Neural crest cell (in vitro differentiated cells): ENCODE measurements at regions not wholly inside any gene's neighbourhood (a gene's known extent, or its start where the extent isn't known, plus 50 kb on each side); places are given as distances from the start of the nearest gene placed in this dataset.

Experiments
- DNase-seq: peaks from one replicate; pipeline ENCODE4 v3.0.0; 2021; ENCODE audit warnings: low read depth, mixed read lengths, low spot score
- H3K27ac Mint-ChIP-seq: one replicate; pipeline ENCODE4 v1.8.0; 2021; ENCODE audit warnings: mild to moderate bottlenecking, mixed read lengths; ENCODE audit not compliant: unreplicated experiment
- H3K27me3 Mint-ChIP-seq: 2 replicates; pipeline ENCODE4 v1.8.0; 2021; ENCODE audit warnings: low read depth, mild to moderate bottlenecking, mixed read lengths
- H3K36me3 Mint-ChIP-seq: 2 replicates; pipeline ENCODE4 v1.8.0; 2021; ENCODE audit warnings: low read depth, mild to moderate bottlenecking, mixed read lengths
- H3K4me1 Mint-ChIP-seq: 2 replicates; pipeline ENCODE4 v1.8.0; 2021; ENCODE audit warnings: mixed read lengths
- H3K4me3 Mint-ChIP-seq: one replicate; pipeline ENCODE4 v1.8.0; 2021; ENCODE audit warnings: mild to moderate bottlenecking, mixed read lengths
- H3K9me3 Mint-ChIP-seq: 2 replicates; pipeline ENCODE4 v1.8.0; 2021; ENCODE audit warnings: mixed read lengths
- TF ChIP-seq, protein P1 (sequence below): fragments of 200-600 bp; sonication (generic); conservative IDR thresholded peaks from 2 replicates; pipeline ENCODE4 v1.5.0; 2021; ENCODE audit warnings: antibody characterized with exemption, mild to moderate bottlenecking

DNA sequence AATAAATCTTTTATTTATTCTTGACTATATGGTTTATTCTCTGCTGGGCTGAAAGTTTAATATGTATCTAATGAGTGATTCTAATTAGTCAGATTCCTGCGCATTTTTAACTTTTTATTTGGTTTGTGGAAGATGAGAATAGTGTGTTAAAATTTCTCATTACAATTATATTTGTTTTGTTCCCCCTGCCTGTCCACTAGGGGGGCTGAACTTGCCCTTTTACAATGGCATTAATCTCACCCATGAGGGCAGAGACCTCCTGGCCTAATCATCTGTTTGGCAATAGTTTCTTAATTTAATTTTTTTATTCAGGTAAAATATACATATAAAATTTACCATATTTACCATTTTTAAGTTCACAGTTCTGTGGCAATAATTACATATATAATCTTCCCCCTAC, 278.5 kb upstream of the NPY start:
- Mint-ChIP-seq H3K4me1 (peaks cover 6% of the 10 kb centered on the region), H3K4me3 (no peak overlapping the region), H3K9me3 (no peaks in the 10 kb centered on the region), H3K27me3 (no peaks in the 10 kb centered on the region), H3K27ac (no peak overlapping the region), H3K36me3 (peaks cover 2% of the 10 kb centered on the region)
- TF ChIP-seq, protein P1, sequence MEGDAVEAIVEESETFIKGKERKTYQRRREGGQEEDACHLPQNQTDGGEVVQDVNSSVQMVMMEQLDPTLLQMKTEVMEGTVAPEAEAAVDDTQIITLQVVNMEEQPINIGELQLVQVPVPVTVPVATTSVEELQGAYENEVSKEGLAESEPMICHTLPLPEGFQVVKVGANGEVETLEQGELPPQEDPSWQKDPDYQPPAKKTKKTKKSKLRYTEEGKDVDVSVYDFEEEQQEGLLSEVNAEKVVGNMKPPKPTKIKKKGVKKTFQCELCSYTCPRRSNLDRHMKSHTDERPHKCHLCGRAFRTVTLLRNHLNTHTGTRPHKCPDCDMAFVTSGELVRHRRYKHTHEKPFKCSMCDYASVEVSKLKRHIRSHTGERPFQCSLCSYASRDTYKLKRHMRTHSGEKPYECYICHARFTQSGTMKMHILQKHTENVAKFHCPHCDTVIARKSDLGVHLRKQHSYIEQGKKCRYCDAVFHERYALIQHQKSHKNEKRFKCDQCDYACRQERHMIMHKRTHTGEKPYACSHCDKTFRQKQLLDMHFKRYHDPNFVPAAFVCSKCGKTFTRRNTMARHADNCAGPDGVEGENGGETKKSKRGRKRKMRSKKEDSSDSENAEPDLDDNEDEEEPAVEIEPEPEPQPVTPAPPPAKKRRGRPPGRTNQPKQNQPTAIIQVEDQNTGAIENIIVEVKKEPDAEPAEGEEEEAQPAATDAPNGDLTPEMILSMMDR, result peak; percentile 33
- no peak for DNase-seq

DNA sequence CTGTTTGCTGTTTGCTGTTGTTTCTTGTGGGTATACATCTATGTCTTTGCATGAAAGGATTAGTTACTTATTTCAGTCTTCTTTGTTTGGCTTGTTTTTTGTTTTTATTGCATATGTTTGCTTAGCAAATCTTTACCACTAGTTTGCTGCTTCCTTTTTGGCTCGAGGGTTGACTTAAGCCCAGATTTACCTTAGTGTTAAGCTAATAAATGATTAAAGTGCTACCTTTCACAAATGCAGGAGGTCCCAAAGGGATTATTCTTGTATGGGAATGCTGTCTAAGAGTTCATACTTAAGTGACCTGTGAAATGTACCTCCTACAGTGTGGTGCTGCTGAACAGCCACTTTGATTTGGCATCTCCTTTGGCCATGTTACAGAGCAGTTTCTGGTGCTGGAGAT, 273.5 kb upstream of the NPY start:
- peaks cover 9% of the 10 kb centered on the region for H3K9me3 Mint-ChIP-seq
- H3K36me3 Mint-ChIP-seq, result peaks cover 7% of the 10 kb centered on the region
- H3K4me3 Mint-ChIP-seq, result no peak overlapping the region
- no peak overlapping the region for H3K27ac Mint-ChIP-seq
- no peak for DNase-seq
- peaks cover 6% of the 10 kb centered on the region for H3K4me1 Mint-ChIP-seq
- H3K27me3 Mint-ChIP-seq, result no peaks in the 10 kb centered on the region
- TF ChIP-seq, protein P1, result no peak

DNA sequence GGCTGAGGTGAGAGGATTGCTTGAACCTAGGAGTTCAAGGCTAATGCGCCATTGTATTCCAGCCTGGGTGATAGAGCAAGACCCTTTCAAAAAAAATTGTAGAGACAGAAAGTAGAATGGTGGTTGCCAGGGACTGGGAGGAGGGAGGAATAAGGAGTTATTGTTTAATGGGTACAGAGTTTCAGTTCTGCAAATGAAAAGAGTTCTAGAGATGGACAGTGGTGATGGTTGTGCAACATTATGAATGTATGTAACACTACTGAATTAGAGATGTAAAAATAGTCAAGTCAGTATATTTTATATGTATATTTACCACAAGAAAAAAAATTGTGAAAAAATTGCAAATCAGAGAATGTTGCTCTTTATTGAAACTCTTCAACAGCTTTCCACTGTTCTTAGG, 266.5 kb upstream of the NPY start:
- Mint-ChIP-seq H3K4me1 (peaks cover 11% of the 10 kb centered on the region), H3K27me3 (no peaks in the 10 kb centered on the region), H3K36me3 (peaks cover 5% of the 10 kb centered on the region), H3K27ac (no peak overlapping the region), H3K9me3 (peaks cover 6% of the 10 kb centered on the region), H3K4me3 (no peak overlapping the region)
- TF ChIP-seq, protein P1, result no peak
- DNase-seq, result no peak

DNA sequence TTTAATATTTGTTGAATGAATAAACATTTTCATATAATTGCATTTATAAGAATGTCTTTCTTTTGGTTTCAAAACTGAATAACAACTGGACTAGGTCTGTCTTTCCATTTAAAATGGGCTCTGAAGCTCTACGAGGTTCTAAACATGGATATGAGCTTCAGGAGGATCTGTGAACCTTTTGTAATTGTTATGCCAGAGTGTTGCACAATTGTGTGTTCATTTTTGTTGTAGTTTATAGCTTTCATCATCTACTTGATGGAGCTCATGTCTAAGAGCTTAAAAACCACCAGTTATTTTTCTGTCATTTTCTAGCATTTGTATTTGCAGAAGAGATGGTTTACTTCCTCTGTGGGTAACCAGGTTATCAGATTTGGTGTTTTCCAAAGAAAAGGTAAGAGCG, 265.7 kb upstream of the NPY start:
- no peaks in the 10 kb centered on the region for H3K27me3 Mint-ChIP-seq
- no peaks in the 10 kb centered on the region for H3K9me3 Mint-ChIP-seq
- no peak overlapping the region for H3K4me3 Mint-ChIP-seq
- no peak for DNase-seq
- TF ChIP-seq, protein P1, result no peak
- no peak overlapping the region for H3K27ac Mint-ChIP-seq
- no peaks in the 10 kb centered on the region for H3K36me3 Mint-ChIP-seq
- H3K4me1 Mint-ChIP-seq, result peaks cover 11% of the 10 kb centered on the region

DNA sequence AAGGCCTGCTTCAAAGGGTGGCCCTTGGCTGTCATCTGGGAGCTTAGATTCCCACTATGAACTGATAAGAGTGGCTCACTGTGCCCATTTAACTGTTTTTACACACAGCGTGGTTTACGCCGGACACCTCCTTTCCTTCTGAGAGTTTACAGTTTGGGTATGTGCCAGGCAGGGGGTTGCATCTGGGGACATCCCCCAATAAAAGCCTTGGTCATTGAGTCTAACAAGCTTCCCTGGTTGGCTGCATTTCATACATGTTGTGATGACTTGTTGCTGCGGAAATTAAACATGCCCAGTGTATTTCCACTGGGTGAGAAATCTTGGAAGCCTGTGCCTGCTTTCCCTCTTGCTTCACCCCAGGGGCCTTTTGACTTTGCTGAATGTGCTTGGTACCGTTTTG, 264.1 kb upstream of the NPY start:
- TF ChIP-seq, protein P1, result no peak
- no peak overlapping the region for H3K4me3 Mint-ChIP-seq
- H3K9me3 Mint-ChIP-seq, result no peaks in the 10 kb centered on the region
- H3K27ac Mint-ChIP-seq, result no peak overlapping the region
- no peaks in the 10 kb centered on the region for H3K36me3 Mint-ChIP-seq
- no peak for DNase-seq
- H3K4me1 Mint-ChIP-seq, result peaks cover 22% of the 10 kb centered on the region
- no peaks in the 10 kb centered on the region for H3K27me3 Mint-ChIP-seq
